K562 (cell line): ENCODE measurements at regions not wholly inside any gene's neighbourhood (a gene's known extent, or its start where the extent isn't known, plus 50 kb on each side); places are given as distances from the start of the nearest gene placed in this dataset.

Experiments used
- ATAC-seq: fragments of 200-7000 bp; cut with Tn5 transposase; 3 replicates; pipeline ENCODE4 v1.9.1; 2020; ENCODE audit warnings: moderate library complexity
- BruUV-seq: library from RNA; stranded (reverse); fragments of 400-500 nt; replicated peaks from 2 replicates; lab custom pipeline; 2021; lab: Mats Ljungman, UMichigan
- CTCF ChIA-PET: fragments of 300-600 bp; formaldehyde crosslinking; extraction: SDS; loops from one replicate; lab custom pipeline; 2021; ENCODE audit warnings: low intra/inter-chr PET ratio; lab: Yijun Ruan, JAX
- POLR2A ChIA-PET: fragments of 300-600, 350-650 bp; sonication (Branson Sonifier 250); formaldehyde crosslinking; extraction: SDS; loops from one replicate; lab custom pipeline; 2021; ENCODE audit warnings: antibody characterized with exemption, inconsistent platforms; lab: Yijun Ruan, JAX
- DNase-seq, 4 experiments: peaks; one replicate each; pipeline versions ENCODE4 v3.0.0 to v3.0.0-alpha.2; 2011 to 2018; ENCODE audit warnings: low spot score in 3 of 4, mixed read lengths in 3 of 4; ENCODE audit errors: extremely low read depth in 1 of 4
- FAIRE-seq: peaks from 2 replicates; lab custom pipeline; 2011; peaks lifted over from hg19 to GRCh38; lab: Jason Lieb, UNC
- H2AFZ ChIP-seq: 2 replicates; pipeline ENCODE4 v1.6.0; 2011; ENCODE audit warnings: low read depth, low read length, control low read depth, inconsistent platforms
- H3K27ac ChIP-seq: fragments of 200-600 bp; 3 replicates; pipeline ENCODE4 v1.8.0; 2011; ENCODE audit warnings: low read depth, mild to moderate bottlenecking, control low read depth, inconsistent platforms, low read length, moderate library complexity, mixed read lengths; ENCODE audit errors: extremely low read depth
- H3K27me3 ChIP-seq, 2 experiments: fragments of 300-600 bp in 1 of 2; 2 replicates in 1 of 2; 3 replicates in 1 of 2; pipeline versions ENCODE4 v1.6.0 to v1.8.0; 2011; ENCODE audit warnings: inconsistent platforms in 2 of 2, low read length in 2 of 2, mild to moderate bottlenecking in 1 of 2, mixed read lengths in 1 of 2, moderate library complexity in 1 of 2; ENCODE audit not compliant: control insufficient read depth in 2 of 2, insufficient read depth in 2 of 2
- H3K36me3 ChIP-seq: fragments of 300-600 bp; 3 replicates; pipeline ENCODE4 v1.8.0; 2011; ENCODE audit warnings: mild to moderate bottlenecking, low read length, inconsistent platforms; ENCODE audit not compliant: control insufficient read depth, insufficient read depth
- H3K4me1 ChIP-seq, 2 experiments: fragments of 200-600 bp in 1 of 2; replicated peaks in 1 of 2; 2 replicates in 1 of 2; 3 replicates in 1 of 2; pipeline versions ENCODE4 v1.5.1 to v1.8.0; 2011; ENCODE audit warnings: inconsistent platforms in 2 of 2, low read length in 2 of 2, mild to moderate bottlenecking in 1 of 2, mixed read lengths in 1 of 2, moderate library complexity in 1 of 2; ENCODE audit not compliant: control insufficient read depth in 2 of 2, insufficient read depth in 2 of 2
- H3K4me2 ChIP-seq: 2 replicates; pipeline ENCODE4 v1.6.1; 2011; ENCODE audit warnings: low read length, control low read depth, inconsistent platforms, mixed read lengths; ENCODE audit not compliant: insufficient read depth
- H3K4me3 ChIP-seq: fragments of 200-600 bp; sonication (generic), shearing (Covaris generic); 2 replicates; pipeline ENCODE4 v1.5.1; 2016; ENCODE audit warnings: control low read depth, inconsistent platforms
- H3K79me2 ChIP-seq: fragments of 200-600 bp; 3 replicates; pipeline ENCODE4 v1.8.0; 2011; ENCODE audit warnings: low read length, inconsistent platforms; ENCODE audit not compliant: control insufficient read depth, insufficient read depth
- H3K9ac ChIP-seq, 2 experiments: 2 replicates each; pipeline versions ENCODE4 v1.6.0 to v1.6.1; 2011; ENCODE audit warnings: low read depth in 2 of 2, low read length in 2 of 2, control low read depth in 1 of 2, inconsistent platforms in 1 of 2, mild to moderate bottlenecking in 1 of 2, mixed read lengths in 1 of 2; ENCODE audit not compliant: insufficient read depth in 1 of 2
- H3K9me1 ChIP-seq: one replicate; pipeline ENCODE4 v1.6.0; 2011; ENCODE audit warnings: inconsistent platforms, mild to moderate bottlenecking, low read length, moderate library complexity; ENCODE audit not compliant: control insufficient read depth, insufficient read depth
- H3K9me3 ChIP-seq: replicated peaks from 2 replicates; pipeline ENCODE4 v1.5.1; 2011; ENCODE audit warnings: low read depth, low read length, inconsistent platforms; ENCODE audit not compliant: control insufficient read depth, insufficient read depth
- H4K20me1 ChIP-seq: replicated peaks from 2 replicates; pipeline ENCODE4 v1.6.1; 2011; ENCODE audit warnings: low read length, inconsistent platforms, mixed read lengths; ENCODE audit not compliant: control insufficient read depth, insufficient read depth
- CCNT2 ChIP-seq: IDR thresholded peaks from 2 replicates; pipeline ENCODE4 v1.6.1; 2011; ENCODE audit warnings: borderline replicate concordance, low read depth, mild to moderate bottlenecking, moderate library complexity, mixed read lengths, low read length; ENCODE audit not compliant: insufficient read length; ENCODE audit errors: extremely low read depth
- MAFF ChIP-seq: IDR thresholded peaks from 2 replicates; pipeline ENCODE4 v1.6.1; 2012; ENCODE audit warnings: low read length, improper control_type of control experiment
- MAFG ChIP-seq: fragments of 450-650 bp; conservative IDR thresholded peaks from 2 replicates; pipeline ENCODE4 v1.6.1; 2016; ENCODE audit warnings: missing genetic modification characterization, missing compliant biosample characterization
- WGBS: fragments of 100-300 bp; shearing (Covaris generic); methylation state at CpG from one replicate; pipeline ENCODE4 v1.1.6; 2016; ENCODE audit warnings: low coverage, mixed read lengths; ENCODE audit not compliant: insufficient coverage; ENCODE audit errors: missing lambda C conversion rate; 5-methylcytosine and 5-hydroxymethylcytosine counted together
- in situ Hi-C: fragments of 300-500 bp; cut with MboI; formaldehyde crosslinking; loops from 4 replicates; pipeline ENCODE4 v1.15.0; 2018; ENCODE audit warnings: inconsistent platforms, mixed read lengths
- intact Hi-C: fragments of 100-400 bp; cut with micrococcal nuclease; formaldehyde crosslinking; loops from 2 replicates; pipeline ENCODE4 v1.14.2; 2022
- TF ChIP-seq, protein P1 (sequence below): sonication (generic); formaldehyde crosslinking; IDR thresholded peaks from 2 replicates; pipeline ENCODE4 v1.8.0; 2022; ENCODE audit warnings: mild to moderate bottlenecking, missing genetic modification reagents
- TF ChIP-seq, protein P2 (sequence below): sonication (generic); formaldehyde crosslinking; IDR thresholded peaks from 2 replicates; pipeline ENCODE4 v1.8.0; 2022; ENCODE audit warnings: missing genetic modification reagents, mild to moderate bottlenecking, borderline replicate concordance
- TF ChIP-seq, protein P3 (sequence below): IDR thresholded peaks from 2 replicates; pipeline ENCODE4 v1.6.1; 2016; ENCODE audit warnings: missing genetic modification characterization, missing compliant biosample characterization

DNA sequence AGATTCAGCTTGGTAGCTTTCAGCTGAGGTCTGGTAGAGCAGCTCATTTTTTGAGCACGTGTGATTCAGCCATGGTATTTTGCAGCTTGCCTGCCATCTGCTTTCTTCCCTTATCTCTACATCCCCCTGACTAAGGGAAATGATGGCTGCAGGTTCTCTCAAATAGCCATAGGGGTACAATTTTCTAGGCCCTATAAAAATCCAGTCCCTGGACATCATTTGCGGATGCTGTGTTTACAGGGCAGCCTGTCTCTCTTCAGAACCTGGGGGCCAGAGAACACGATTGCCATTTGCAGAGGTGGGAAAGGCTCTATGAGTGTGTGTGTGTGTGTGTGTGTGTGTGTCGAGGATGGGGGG, 442.7 kb upstream of the MEIS1 start:
- Histone ChIP-seq H3K9me3 (no peaks in the 10 kb centered on the region), H2AFZ (no peak overlapping the region), H3K9me1 (no peaks in the 10 kb centered on the region), H3K4me1 (no peaks in the 10 kb centered on the region), H3K79me2 (no peaks in the 10 kb centered on the region), H3K4me2 (no peak overlapping the region; the same call in 1 of the 2 replicates), H3K27me3 (no peaks in the 10 kb centered on the region), H3K9ac (no peak overlapping the region), H3K27ac (no peak overlapping the region), H3K36me3 (no peaks in the 10 kb centered on the region), H3K4me3 (no peak overlapping the region), H4K20me1 (no peaks in the 10 kb centered on the region)
- intact Hi-C loops, result no loop called here
- FAIRE-seq, result no peak
- POLR2A ChIA-PET, result no interaction called here
- 0% methylated on average over 4 of the region's 4 CpGs for WGBS
- BruUV-seq, result no TSS peak
- CTCF ChIA-PET, result no interaction called here
- in situ Hi-C loops, result no loop called here
- DNase-seq, result no peak
- ATAC-seq, result no peak
- TF ChIP-seq, protein P1, sequence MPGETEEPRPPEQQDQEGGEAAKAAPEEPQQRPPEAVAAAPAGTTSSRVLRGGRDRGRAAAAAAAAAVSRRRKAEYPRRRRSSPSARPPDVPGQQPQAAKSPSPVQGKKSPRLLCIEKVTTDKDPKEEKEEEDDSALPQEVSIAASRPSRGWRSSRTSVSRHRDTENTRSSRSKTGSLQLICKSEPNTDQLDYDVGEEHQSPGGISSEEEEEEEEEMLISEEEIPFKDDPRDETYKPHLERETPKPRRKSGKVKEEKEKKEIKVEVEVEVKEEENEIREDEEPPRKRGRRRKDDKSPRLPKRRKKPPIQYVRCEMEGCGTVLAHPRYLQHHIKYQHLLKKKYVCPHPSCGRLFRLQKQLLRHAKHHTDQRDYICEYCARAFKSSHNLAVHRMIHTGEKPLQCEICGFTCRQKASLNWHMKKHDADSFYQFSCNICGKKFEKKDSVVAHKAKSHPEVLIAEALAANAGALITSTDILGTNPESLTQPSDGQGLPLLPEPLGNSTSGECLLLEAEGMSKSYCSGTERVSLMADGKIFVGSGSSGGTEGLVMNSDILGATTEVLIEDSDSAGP, result no peak
- TF ChIP-seq, protein P2, sequence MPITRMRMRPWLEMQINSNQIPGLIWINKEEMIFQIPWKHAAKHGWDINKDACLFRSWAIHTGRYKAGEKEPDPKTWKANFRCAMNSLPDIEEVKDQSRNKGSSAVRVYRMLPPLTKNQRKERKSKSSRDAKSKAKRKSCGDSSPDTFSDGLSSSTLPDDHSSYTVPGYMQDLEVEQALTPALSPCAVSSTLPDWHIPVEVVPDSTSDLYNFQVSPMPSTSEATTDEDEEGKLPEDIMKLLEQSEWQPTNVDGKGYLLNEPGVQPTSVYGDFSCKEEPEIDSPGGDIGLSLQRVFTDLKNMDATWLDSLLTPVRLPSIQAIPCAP, result no peak
- TF ChIP-seq MAFG (tag), result peak; percentile 18; the same call in 1 of the 2 replicates
- TF ChIP-seq CCNT2, result no peak
- TF ChIP-seq, protein P3, sequence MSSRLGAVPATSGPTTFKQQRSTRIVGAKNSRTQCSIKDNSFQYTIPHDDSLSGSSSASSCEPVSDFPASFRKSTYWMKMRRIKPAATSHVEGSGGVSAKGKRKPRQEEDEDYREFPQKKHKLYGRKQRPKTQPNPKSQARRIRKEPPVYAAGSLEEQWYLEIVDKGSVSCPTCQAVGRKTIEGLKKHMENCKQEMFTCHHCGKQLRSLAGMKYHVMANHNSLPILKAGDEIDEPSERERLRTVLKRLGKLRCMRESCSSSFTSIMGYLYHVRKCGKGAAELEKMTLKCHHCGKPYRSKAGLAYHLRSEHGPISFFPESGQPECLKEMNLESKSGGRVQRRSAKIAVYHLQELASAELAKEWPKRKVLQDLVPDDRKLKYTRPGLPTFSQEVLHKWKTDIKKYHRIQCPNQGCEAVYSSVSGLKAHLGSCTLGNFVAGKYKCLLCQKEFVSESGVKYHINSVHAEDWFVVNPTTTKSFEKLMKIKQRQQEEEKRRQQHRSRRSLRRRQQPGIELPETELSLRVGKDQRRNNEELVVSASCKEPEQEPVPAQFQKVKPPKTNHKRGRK (tag), result no peak
- TF ChIP-seq MAFF, result peak; percentile 22; the same call in 1 of the 2 replicates
